NT2/D1 (cell line): ENCODE measurements at regions not wholly inside any gene's neighbourhood (a gene's known extent, or its start where the extent isn't known, plus 50 kb on each side); places are given as distances from the start of the nearest gene placed in this dataset.

Experiments used
- DNase-seq: peaks from one replicate; pipeline ENCODE4 v3.0.0-alpha.2; 2011; ENCODE audit warnings: low read depth, low spot score
- H3K27me3 ChIP-seq: 2 replicates; pipeline ENCODE4 v1.6.0; 2011; ENCODE audit warnings: mild to moderate bottlenecking; ENCODE audit not compliant: insufficient read length, insufficient read depth
- H3K36me3 ChIP-seq: 2 replicates; pipeline ENCODE4 v1.6.1; 2011; ENCODE audit warnings: mild to moderate bottlenecking, low read length, mixed read lengths; ENCODE audit not compliant: insufficient read depth, insufficient read length
- H3K4me1 ChIP-seq: 2 replicates; pipeline ENCODE4 v1.5.1; 2011; ENCODE audit not compliant: insufficient read depth, insufficient read length
- H3K4me3 ChIP-seq: 2 replicates; pipeline ENCODE4 v1.5.1; 2011; ENCODE audit warnings: low read depth; ENCODE audit not compliant: insufficient read length
- H3K9ac ChIP-seq: 2 replicates; pipeline ENCODE4 v1.6.0; 2011; ENCODE audit warnings: low read depth; ENCODE audit not compliant: insufficient read length
- H3K9me3 ChIP-seq: 2 replicates; pipeline ENCODE4 v1.5.1; 2011; ENCODE audit warnings: mild to moderate bottlenecking, low read length; ENCODE audit not compliant: insufficient read depth
- SUZ12 ChIP-seq: IDR thresholded peaks from 2 replicates; pipeline ENCODE4 v1.6.1; 2011; ENCODE audit not compliant: insufficient read length, insufficient read depth; ENCODE audit errors: extremely low read depth
- YY1 ChIP-seq: IDR thresholded peaks from 2 replicates; pipeline ENCODE4 v1.6.1; 2011; ENCODE audit not compliant: insufficient read length, insufficient read depth
- ZNF274 ChIP-seq: IDR thresholded peaks from 2 replicates; pipeline ENCODE4 v1.6.1; 2011; ENCODE audit warnings: mild to moderate bottlenecking, low read depth, low read length

GRCh38 chr2:219918944-219919343, 291.5 kb downstream of the SLC4A3 start:
- Histone ChIP-seq H3K36me3 (no peaks in the 10 kb centered on the region), H3K9ac (no peak overlapping the region), H3K4me1 (peaks cover 2% of the 10 kb centered on the region), H3K4me3 (no peak overlapping the region), H3K27me3 (no peaks in the 10 kb centered on the region), H3K9me3 (no peaks in the 10 kb centered on the region; the same call in 1 of the 2 replicates)
- no peak for TF ChIP-seq SUZ12
- no peak for TF ChIP-seq YY1
- TF ChIP-seq ZNF274: no peak
- DNase-seq: no peak

- Histone ChIP-seq H3K4me3 (no peak overlapping the region), H3K9me3 (no peaks in the 10 kb centered on the region; the same call in 1 of the 2 replicates), H3K4me1 (no peaks in the 10 kb centered on the region), H3K36me3 (no peaks in the 10 kb centered on the region), H3K9ac (no peak overlapping the region), H3K27me3 (no peaks in the 10 kb centered on the region)
- no peak for DNase-seq
- TF ChIP-seq YY1: no peak
Measured at GRCh38 chr2:219919506-219919905, 292.1 kb downstream of the SLC4A3 start.

GRCh38 chr2:219929835-219930234, 302.4 kb downstream of the SLC4A3 start:
- TF ChIP-seq SUZ12 (no peak), YY1 (no peak), ZNF274 (no peak)

DNA sequence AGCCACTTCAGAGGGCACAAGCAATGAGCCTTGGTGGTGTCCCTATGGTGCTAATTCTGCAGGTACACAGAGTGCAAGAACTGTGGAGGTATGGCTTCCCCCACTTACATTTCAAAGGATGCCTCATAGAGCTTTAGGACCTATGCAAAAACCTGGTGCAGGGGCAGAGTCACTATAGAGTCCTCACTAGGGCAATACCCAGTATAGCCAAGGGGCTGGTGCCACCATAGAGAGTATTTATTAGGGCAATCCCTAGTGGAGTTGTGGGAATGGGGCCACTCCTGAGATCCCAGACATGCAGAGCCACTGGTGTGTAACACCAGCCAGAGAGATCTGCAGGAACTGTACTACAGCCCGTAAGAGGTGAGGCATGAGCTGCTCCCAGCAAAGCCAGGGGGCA, 312.2 kb downstream of the SLC4A3 start:
- H3K4me1 ChIP-seq: no peaks in the 10 kb centered on the region
- TF ChIP-seq YY1: no peak
- no peak for TF ChIP-seq SUZ12
- no peak for TF ChIP-seq ZNF274
- no peaks in the 10 kb centered on the region for H3K36me3 ChIP-seq
- no peak overlapping the region for H3K4me3 ChIP-seq
- H3K27me3 ChIP-seq: no peaks in the 10 kb centered on the region
- no peaks in the 10 kb centered on the region for H3K9me3 ChIP-seq
- H3K9ac ChIP-seq: no peak overlapping the region
- no peak for DNase-seq

More at GRCh38 chr2:219929835-219930234, 302.4 kb downstream of the SLC4A3 start:
- Histone ChIP-seq H3K27me3 (no peaks in the 10 kb centered on the region), H3K9me3 (peaks cover 20% of the 10 kb centered on the region), H3K36me3 (no peaks in the 10 kb centered on the region), H3K4me1 (no peaks in the 10 kb centered on the region), H3K4me3 (no peak overlapping the region), H3K9ac (no peak overlapping the region)
- no peak for DNase-seq

DNA sequence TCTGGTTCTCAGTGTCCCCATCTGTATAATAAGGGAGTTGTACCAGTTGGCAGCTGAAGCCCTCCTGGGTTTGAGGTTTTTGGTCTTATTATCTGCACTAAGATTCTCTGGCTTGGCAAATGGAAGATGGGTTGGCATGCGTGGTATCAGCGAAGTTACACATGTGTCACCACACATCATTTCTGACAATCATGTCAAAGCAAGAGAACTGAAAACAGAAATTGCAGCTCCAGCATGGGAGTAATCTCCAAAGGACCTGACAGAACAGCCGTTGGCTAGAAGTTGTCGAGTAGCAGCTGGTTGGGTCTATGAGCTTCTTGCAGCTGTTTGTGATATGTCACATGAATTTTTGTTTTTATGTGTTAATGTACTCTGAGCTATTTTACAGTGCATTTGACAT, 317.4 kb downstream of the SLC4A3 start:
- Histone ChIP-seq H3K36me3 (no peaks in the 10 kb centered on the region), H3K4me3 (no peak overlapping the region), H3K9me3 (0 out of 2 replicates have a peak, but pooled peaks cover 3% of the 10 kb centered on the region), H3K4me1 (no peaks in the 10 kb centered on the region), H3K27me3 (no peaks in the 10 kb centered on the region), H3K9ac (no peak overlapping the region)
- no peak for DNase-seq
- TF ChIP-seq SUZ12 (no peak), YY1 (no peak), ZNF274 (no peak)

DNA sequence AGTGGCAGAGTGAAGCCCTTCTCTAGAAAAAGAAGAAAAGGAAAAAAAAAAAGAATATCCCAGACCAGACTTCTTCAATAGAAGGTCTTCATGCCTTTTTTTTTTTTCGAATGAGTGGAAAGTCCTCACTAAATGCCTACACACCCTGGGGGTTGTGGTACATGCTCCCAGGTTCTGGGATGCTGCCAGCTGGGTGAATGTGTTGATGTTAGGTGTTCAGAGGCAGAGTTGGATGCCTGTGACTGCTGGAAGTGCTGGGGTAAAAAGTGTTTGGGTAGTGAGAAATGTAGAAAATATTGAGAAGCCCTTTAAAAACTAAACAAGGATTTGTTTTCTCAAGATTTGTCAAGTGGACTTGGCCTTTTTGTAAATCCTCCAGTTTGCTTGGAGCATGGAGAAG, 318.6 kb downstream of the SLC4A3 start:
- Histone ChIP-seq H3K36me3 (no peaks in the 10 kb centered on the region), H3K9me3 (0 out of 2 replicates have a peak, but pooled peaks cover 3% of the 10 kb centered on the region), H3K4me1 (no peaks in the 10 kb centered on the region), H3K9ac (no peak overlapping the region), H3K27me3 (no peaks in the 10 kb centered on the region), H3K4me3 (no peak overlapping the region)
- no peak for DNase-seq
- TF ChIP-seq ZNF274 (no peak), YY1 (no peak), SUZ12 (no peak)

DNA sequence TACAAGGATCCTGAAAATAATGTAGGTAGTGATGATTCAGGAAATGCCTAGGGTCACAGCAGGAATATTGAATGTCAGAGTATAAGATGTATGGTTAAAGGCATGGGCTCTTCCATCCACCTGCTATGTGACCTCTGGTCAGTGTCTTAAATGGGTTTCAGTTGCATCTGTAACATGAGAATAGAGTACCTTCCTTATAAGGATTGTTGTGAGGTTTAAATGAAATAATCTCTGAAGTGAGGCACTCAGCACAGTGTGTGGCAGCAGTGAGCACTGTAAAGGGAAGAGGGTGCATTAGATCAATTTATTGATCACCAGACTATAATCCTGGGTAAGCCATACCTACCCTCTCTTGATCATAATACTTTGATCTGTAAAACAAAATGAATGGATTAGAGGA, 319.1 kb downstream of the SLC4A3 start:
- 0 out of 2 replicates have a peak, but pooled peaks cover 3% of the 10 kb centered on the region for H3K9me3 ChIP-seq
- TF ChIP-seq ZNF274: no peak
- TF ChIP-seq SUZ12: no peak
- TF ChIP-seq YY1: no peak
- no peak for DNase-seq
- H3K27me3 ChIP-seq: no peaks in the 10 kb centered on the region
- no peak overlapping the region for H3K9ac ChIP-seq
- no peak overlapping the region for H3K4me3 ChIP-seq
- H3K4me1 ChIP-seq: no peaks in the 10 kb centered on the region
- no peaks in the 10 kb centered on the region for H3K36me3 ChIP-seq
